A549 (cell line): ENCODE measurements at regions not wholly inside any gene's neighbourhood (a gene's known extent, or its start where the extent isn't known, plus 50 kb on each side); places are given as distances from the start of the nearest gene placed in this dataset.
A peak's percentile ranks its signal among the peaks of the same experiment; 100 is the strongest.

Source experiments
- ATAC-seq, 2 experiments: fragments of 200-7000 bp in 1 of 2; fragments of >200 bp in 1 of 2; cut with Nextera tagmentation in 1 of 2; cut with Tn5 transposase in 1 of 2; 3 replicates each; pipeline versions ENCODE4 v1.8.0 to v1.9.1; 2018 to 2020; ENCODE audit warnings: mild to moderate bottlenecking in 1 of 2, moderate library complexity in 1 of 2
- CTCF ChIA-PET: fragments of 300-600 bp; sonication (Branson Sonifier 250); formaldehyde crosslinking; extraction: SDS; loops from one replicate; lab custom pipeline; 2021; ENCODE audit warnings: antibody characterized with exemption, inconsistent platforms; lab: Yijun Ruan, JAX
- POLR2A ChIA-PET: fragments of 350-600 bp; formaldehyde crosslinking; extraction: SDS; loops from one replicate; lab custom pipeline; 2021; ENCODE audit warnings: antibody characterized with exemption, inconsistent platforms; lab: Yijun Ruan, JAX
- DNase-seq, 2 experiments: peaks; one replicate each; pipeline versions ENCODE4 v3.0.0 to v3.0.0-alpha.2; 2011 to 2016; ENCODE audit warnings: low read depth in 1 of 2, low spot score in 1 of 2
- FAIRE-seq: peaks from 2 replicates; lab custom pipeline; 2011; peaks lifted over from hg19 to GRCh38; lab: Jason Lieb, UNC
- H3K27ac ChIP-seq, 2 experiments: fragments of >200 bp; sonication (Bioruptor Twin); formaldehyde crosslinking; 3 replicates each; pipeline ENCODE4 v1.5.1; 2016 to 2017
- H3K4me1 ChIP-seq: fragments of >200 bp; sonication (Bioruptor Twin); formaldehyde crosslinking; 3 replicates; pipeline ENCODE4 v1.6.1; 2016
- H3K4me2 ChIP-seq: fragments of >200 bp; sonication (Bioruptor Twin); formaldehyde crosslinking; 3 replicates; pipeline ENCODE4 v1.6.1; 2016
- H3K4me3 ChIP-seq: fragments of >200 bp; sonication (Bioruptor Twin); formaldehyde crosslinking; 3 replicates; pipeline ENCODE4 v1.5.1; 2016
- H3K9me3 ChIP-seq: fragments of >200 bp; sonication (Bioruptor Twin); formaldehyde crosslinking; 3 replicates; pipeline ENCODE4 v1.6.1; 2016
- CEBPB ChIP-seq, 2 experiments: fragments of >200 bp in 1 of 2; sonication (Bioruptor Twin) in 1 of 2; formaldehyde crosslinking in 1 of 2; IDR thresholded peaks; 2 replicates each; pipeline ENCODE4 v1.6.1; 2012 to 2016
- EP300 ChIP-seq, 2 experiments: fragments of >200 bp; sonication (Bioruptor Twin); formaldehyde crosslinking; IDR thresholded peaks; 2 replicates in 1 of 2; 3 replicates in 1 of 2; pipeline ENCODE4 v1.6.1; 2016 to 2017
- HOXA7 ChIP-seq: fragments of 250-450 bp; sonication (Bioruptor Pico); IDR thresholded peaks from 2 replicates; pipeline ENCODE4 v1.5.0; 2020; ENCODE audit warnings: mild to moderate bottlenecking, moderate library complexity
- HOXB13 ChIP-seq: fragments of 250-450 bp; sonication (Bioruptor Pico); IDR thresholded peaks from 2 replicates; pipeline ENCODE4 v1.5.0; 2020; ENCODE audit warnings: low read depth, mild to moderate bottlenecking, moderate library complexity
- HOXB5 ChIP-seq: fragments of 250-450 bp; sonication (Bioruptor Pico); IDR thresholded peaks from 2 replicates; pipeline ENCODE4 v1.5.0; 2020; ENCODE audit warnings: mild to moderate bottlenecking, moderate library complexity
- KDM5A ChIP-seq: fragments of 200-600 bp; sonication (generic); IDR thresholded peaks from 2 replicates; pipeline ENCODE4 v1.6.1; 2016; ENCODE audit warnings: antibody characterized with exemption, mild to moderate bottlenecking
- MAFK ChIP-seq: fragments of 450-650 bp; IDR thresholded peaks from 2 replicates; pipeline ENCODE4 v1.6.1; 2014; ENCODE audit not compliant: partially characterized antibody
- MAZ ChIP-seq: fragments of 150-350 bp; IDR thresholded peaks from 2 replicates; pipeline ENCODE4 v1.6.1; 2014; ENCODE audit warnings: antibody characterized with exemption, low read depth, low read length, borderline replicate concordance
- NPAS2 ChIP-seq: fragments of 250-450 bp; sonication (Bioruptor Pico); IDR thresholded peaks from 2 replicates; pipeline ENCODE4 v1.8.0; 2022; ENCODE audit warnings: mild to moderate bottlenecking, moderate library complexity, borderline replicate concordance
- PHF8 ChIP-seq: fragments of 200-600 bp; sonication (generic); IDR thresholded peaks from 2 replicates; pipeline ENCODE4 v1.6.1; 2016; ENCODE audit warnings: low read depth, mild to moderate bottlenecking, antibody characterized with exemption, moderate library complexity, borderline replicate concordance
- POLR2A ChIP-seq: IDR thresholded peaks from 2 replicates; pipeline ENCODE4 v1.6.1; 2012; ENCODE audit warnings: mild to moderate bottlenecking, low read length
- RCOR1 ChIP-seq: fragments of 150-350 bp; IDR thresholded peaks from 2 replicates; pipeline ENCODE4 v1.6.1; 2014; ENCODE audit warnings: antibody characterized with exemption, low read length, low read depth
- RFX5 ChIP-seq: fragments of 450-650 bp; IDR thresholded peaks from 2 replicates; pipeline ENCODE4 v1.7.1; 2014; ENCODE audit warnings: antibody characterized with exemption, mild to moderate bottlenecking, moderate library complexity
- SREBF2 ChIP-seq: fragments of 450-650 bp; IDR thresholded peaks from 2 replicates; pipeline ENCODE4 v1.6.1; 2014; ENCODE audit warnings: mild to moderate bottlenecking, moderate library complexity
- TFCP2L1 ChIP-seq: fragments of 250-450 bp; sonication (Bioruptor Pico); IDR thresholded peaks from 2 replicates; pipeline ENCODE4 v1.5.0; 2021; ENCODE audit warnings: mild to moderate bottlenecking
- ZC3H11A ChIP-seq: fragments of 450-650 bp; IDR thresholded peaks from 2 replicates; pipeline ENCODE4 v1.6.1; 2014; ENCODE audit warnings: antibody characterized with exemption, mild to moderate bottlenecking
- ZFP36 ChIP-seq: fragments of 450-650 bp; IDR thresholded peaks from 2 replicates; pipeline ENCODE4 v1.6.1; 2014; ENCODE audit warnings: borderline replicate concordance; ENCODE audit not compliant: partially characterized antibody
- ZSCAN20 ChIP-seq: fragments of 250-450 bp; sonication (Bioruptor Pico); IDR thresholded peaks from 2 replicates; pipeline ENCODE4 v1.8.0; 2022; ENCODE audit warnings: mild to moderate bottlenecking, moderate library complexity
- WGBS: methylation state at CpG from one replicate; pipeline ENCODE4 v1.1.6; 2017; ENCODE audit errors: missing lambda C conversion rate; 5-methylcytosine and 5-hydroxymethylcytosine counted together
- TF ChIP-seq, protein P1 (sequence below): IDR thresholded peaks from 2 replicates; pipeline ENCODE4 v1.6.1; 2012; ENCODE audit warnings: low read depth, borderline replicate concordance
- TF ChIP-seq, protein P2 (sequence below): fragments of 200-600 bp; sonication (generic); IDR thresholded peaks from 2 replicates; pipeline ENCODE4 v1.6.1; 2016; ENCODE audit warnings: antibody characterized with exemption, mild to moderate bottlenecking, moderate library complexity
- TF ChIP-seq, protein P3 (sequence below): fragments of >200 bp; sonication (Bioruptor Twin); formaldehyde crosslinking; IDR thresholded peaks from 3 replicates; pipeline ENCODE4 v1.5.1; 2016

DNA sequence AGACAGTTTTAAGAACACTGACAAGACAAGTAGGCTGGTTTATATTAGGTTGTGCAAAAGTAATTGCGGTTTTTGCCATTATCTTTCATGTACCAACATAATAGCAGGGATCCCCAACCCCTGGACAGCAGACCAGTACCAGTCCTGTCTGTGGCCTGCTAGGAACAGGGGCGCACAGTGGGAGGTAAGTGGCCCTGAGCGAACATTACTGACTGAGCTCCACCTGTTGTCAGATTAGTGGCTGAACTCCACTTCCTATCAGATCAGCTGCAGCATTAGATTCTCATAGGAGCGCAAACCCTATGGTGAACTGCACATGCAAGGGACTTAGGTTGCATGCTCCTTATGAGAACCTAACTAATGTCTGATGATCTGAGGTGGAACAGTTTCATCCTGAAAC, 921.9 kb downstream of the CCDC85A start:
- no peaks in the 10 kb centered on the region for H3K4me1 ChIP-seq
- DNase-seq (no peak), ATAC-seq (no peak), FAIRE-seq (no peak)
- peaks cover 8% of the 10 kb centered on the region; the same call in 2 of the 3 replicates for H3K9me3 ChIP-seq
- WGBS: 35% methylated on average over 4 of the region's 4 CpGs
- H3K4me2 ChIP-seq: no peak overlapping the region
- no peak overlapping the region for H3K4me3 ChIP-seq
- no peak overlapping the region for H3K27ac ChIP-seq
- ChIA-PET CTCF (no interaction called here), POLR2A (no interaction called here)
- TF ChIP-seq, protein P1, sequence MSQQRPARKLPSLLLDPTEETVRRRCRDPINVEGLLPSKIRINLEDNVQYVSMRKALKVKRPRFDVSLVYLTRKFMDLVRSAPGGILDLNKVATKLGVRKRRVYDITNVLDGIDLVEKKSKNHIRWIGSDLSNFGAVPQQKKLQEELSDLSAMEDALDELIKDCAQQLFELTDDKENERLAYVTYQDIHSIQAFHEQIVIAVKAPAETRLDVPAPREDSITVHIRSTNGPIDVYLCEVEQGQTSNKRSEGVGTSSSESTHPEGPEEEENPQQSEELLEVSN: no peak
- TF ChIP-seq HOXB5 (CRISPR knock-in tag) (no peak), ZC3H11A (no peak)
- TF ChIP-seq, all 56 proteins: peak for 0

DNA sequence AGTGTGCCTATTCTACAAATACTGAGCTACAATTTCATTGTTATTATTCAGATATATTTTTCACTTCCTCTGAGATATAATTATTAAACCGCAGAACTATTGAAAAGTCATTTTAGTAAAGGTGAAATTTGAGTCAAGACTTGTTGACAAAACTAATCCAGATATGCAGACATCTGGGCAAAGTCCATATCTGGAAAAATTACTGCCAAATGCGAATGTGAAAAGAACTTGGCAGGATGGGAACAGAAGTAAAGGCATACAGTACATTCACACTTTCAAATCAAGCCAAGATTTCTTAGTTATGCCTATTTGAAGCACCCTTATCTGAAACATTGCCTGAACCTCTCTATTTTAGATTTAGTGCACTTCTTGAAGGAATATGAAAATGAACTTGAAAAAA, 923.6 kb downstream of the CCDC85A start:
- Histone ChIP-seq H3K9me3 (peaks cover 8% of the 10 kb centered on the region; the same call in 2 of the 3 replicates), H3K4me1 (no peaks in the 10 kb centered on the region), H3K4me2 (peak overlapping the region; percentile 10; the same call in 1 of the 3 replicates), H3K27ac (no peak overlapping the region), H3K4me3 (no peak overlapping the region)
- ATAC-seq (no peak), DNase-seq (peak in 1 of 2 experiments; percentile 7), FAIRE-seq (no peak)
- ChIA-PET POLR2A (no interaction called here), CTCF (no interaction called here)
- TF ChIP-seq, protein P2, sequence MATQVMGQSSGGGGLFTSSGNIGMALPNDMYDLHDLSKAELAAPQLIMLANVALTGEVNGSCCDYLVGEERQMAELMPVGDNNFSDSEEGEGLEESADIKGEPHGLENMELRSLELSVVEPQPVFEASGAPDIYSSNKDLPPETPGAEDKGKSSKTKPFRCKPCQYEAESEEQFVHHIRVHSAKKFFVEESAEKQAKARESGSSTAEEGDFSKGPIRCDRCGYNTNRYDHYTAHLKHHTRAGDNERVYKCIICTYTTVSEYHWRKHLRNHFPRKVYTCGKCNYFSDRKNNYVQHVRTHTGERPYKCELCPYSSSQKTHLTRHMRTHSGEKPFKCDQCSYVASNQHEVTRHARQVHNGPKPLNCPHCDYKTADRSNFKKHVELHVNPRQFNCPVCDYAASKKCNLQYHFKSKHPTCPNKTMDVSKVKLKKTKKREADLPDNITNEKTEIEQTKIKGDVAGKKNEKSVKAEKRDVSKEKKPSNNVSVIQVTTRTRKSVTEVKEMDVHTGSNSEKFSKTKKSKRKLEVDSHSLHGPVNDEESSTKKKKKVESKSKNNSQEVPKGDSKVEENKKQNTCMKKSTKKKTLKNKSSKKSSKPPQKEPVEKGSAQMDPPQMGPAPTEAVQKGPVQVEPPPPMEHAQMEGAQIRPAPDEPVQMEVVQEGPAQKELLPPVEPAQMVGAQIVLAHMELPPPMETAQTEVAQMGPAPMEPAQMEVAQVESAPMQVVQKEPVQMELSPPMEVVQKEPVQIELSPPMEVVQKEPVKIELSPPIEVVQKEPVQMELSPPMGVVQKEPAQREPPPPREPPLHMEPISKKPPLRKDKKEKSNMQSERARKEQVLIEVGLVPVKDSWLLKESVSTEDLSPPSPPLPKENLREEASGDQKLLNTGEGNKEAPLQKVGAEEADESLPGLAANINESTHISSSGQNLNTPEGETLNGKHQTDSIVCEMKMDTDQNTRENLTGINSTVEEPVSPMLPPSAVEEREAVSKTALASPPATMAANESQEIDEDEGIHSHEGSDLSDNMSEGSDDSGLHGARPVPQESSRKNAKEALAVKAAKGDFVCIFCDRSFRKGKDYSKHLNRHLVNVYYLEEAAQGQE: no peak
- TF ChIP-seq HOXB13 (CRISPR knock-in tag): no peak
- 1% methylated on average over 2 of the region's 2 CpGs for WGBS

DNA sequence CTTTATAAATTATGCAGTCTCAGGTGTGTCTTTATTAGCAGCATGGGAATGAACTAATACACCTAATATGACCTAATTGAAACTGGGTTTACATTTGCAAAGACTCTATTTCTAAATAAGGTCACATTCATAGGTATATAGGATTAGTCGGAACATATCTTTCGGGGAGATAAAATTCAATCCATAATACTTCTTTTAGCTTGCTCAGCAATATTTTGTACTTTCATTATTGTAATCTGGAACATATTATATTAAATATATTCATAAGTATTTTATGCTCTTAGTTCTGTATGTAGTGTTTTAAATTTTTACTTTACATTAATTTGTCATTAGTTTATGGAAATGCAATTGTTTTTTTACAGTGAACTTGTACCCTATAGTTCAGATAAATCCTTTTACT, 927.7 kb downstream of the CCDC85A start:
- H3K4me2 ChIP-seq: no peak overlapping the region
- peaks cover 8% of the 10 kb centered on the region; the same call in 2 of the 3 replicates for H3K9me3 ChIP-seq
- 65% methylated on average over 2 of the region's 2 CpGs for WGBS
- POLR2A ChIA-PET: no interaction called here
- H3K27ac ChIP-seq: no peak overlapping the region
- H3K4me3 ChIP-seq: no peak overlapping the region
- FAIRE-seq: no peak
- CTCF ChIA-PET: no interaction called here
- ATAC-seq: no peak
- no peaks in the 10 kb centered on the region for H3K4me1 ChIP-seq
- DNase-seq: no peak
- TF ChIP-seq MAZ: no peak
- peak; percentile 81 for TF ChIP-seq MAFK
- TF ChIP-seq RCOR1: no peak
- TF ChIP-seq HOXA7: no peak
- TF ChIP-seq NPAS2 (CRISPR knock-in tag): no peak
- no peak for TF ChIP-seq RFX5

DNA sequence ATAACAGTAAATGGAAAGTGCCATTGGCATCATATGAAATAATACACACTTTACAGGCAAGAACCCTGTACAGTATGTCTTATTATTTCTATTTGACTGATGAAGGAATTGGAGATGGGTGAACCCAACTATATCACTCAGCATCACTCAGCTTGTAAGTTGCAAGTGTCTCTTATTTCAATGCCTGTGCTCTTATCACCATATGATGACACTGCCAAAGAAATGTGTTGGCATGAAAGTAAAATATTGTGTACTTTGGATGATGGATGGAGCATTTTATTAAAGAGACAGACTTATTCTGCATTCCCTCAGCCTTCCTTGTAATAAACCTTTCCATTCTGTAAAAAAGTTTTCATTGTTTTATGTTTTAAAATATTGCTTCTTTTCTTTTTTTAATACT, 927.5 kb upstream of the VRK2 start:
- H3K4me1 ChIP-seq: no peaks in the 10 kb centered on the region
- TF ChIP-seq CEBPB (IDR thresholded peaks at IDR 0.05) (no peak), TFCP2L1 (no peak), EP300 (IDR thresholded peaks at IDR 0.05) (no peak), POLR2A (no peak), ZFP36 (no peak), ZSCAN20 (CRISPR knock-in tag) (no peak), PHF8 (no peak), KDM5A (no peak), SREBF2 (no peak), ZC3H11A (no peak), RFX5 (no peak)
- TF ChIP-seq, protein P3, sequence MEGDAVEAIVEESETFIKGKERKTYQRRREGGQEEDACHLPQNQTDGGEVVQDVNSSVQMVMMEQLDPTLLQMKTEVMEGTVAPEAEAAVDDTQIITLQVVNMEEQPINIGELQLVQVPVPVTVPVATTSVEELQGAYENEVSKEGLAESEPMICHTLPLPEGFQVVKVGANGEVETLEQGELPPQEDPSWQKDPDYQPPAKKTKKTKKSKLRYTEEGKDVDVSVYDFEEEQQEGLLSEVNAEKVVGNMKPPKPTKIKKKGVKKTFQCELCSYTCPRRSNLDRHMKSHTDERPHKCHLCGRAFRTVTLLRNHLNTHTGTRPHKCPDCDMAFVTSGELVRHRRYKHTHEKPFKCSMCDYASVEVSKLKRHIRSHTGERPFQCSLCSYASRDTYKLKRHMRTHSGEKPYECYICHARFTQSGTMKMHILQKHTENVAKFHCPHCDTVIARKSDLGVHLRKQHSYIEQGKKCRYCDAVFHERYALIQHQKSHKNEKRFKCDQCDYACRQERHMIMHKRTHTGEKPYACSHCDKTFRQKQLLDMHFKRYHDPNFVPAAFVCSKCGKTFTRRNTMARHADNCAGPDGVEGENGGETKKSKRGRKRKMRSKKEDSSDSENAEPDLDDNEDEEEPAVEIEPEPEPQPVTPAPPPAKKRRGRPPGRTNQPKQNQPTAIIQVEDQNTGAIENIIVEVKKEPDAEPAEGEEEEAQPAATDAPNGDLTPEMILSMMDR: no peak
- DNase-seq (no peak), FAIRE-seq (no peak), ATAC-seq (no peak)
- H3K27ac ChIP-seq: no peak overlapping the region
- POLR2A ChIA-PET: no interaction called here
- CTCF ChIA-PET: no interaction called here
- H3K9me3 ChIP-seq: no peaks in the 10 kb centered on the region
- H3K4me3 ChIP-seq: no peak overlapping the region
- no peak overlapping the region for H3K4me2 ChIP-seq
